GM21515 (cell line): ENCODE measurements at regions not wholly inside any gene's neighbourhood (a gene's known extent, or its start where the extent isn't known, plus 50 kb on each side); places are given as distances from the start of the nearest gene placed in this dataset.
"Not testable (repeated sequence)": the region's sequence is repeated elsewhere in the genome, so short reads cannot be mapped to it uniquely, and the experiment has no call there.

Source experiments
- ATAC-seq: cut with Tn5 transposase; IDR thresholded peaks from one replicate; pipeline ENCODE4 v1.9.1; 2021; ENCODE audit not compliant: unreplicated experiment

- no peak for ATAC-seq
Measured at GRCh38 chr11:79670882-79671281, 230.1 kb upstream of the TENM4 start.

- ATAC-seq = no peak
Measured at GRCh38 chr11:79668575-79668974, 227.7 kb upstream of the TENM4 start.

GRCh38 chr11:79667380-79667779, 226.6 kb upstream of the TENM4 start:
- ATAC-seq = no peak

- ATAC-seq = no peak
Measured at GRCh38 chr11:79663017-79663416, 222.2 kb upstream of the TENM4 start.

- no peak for ATAC-seq
Measured at GRCh38 chr11:79661373-79661772, 220.5 kb upstream of the TENM4 start.

- no peak for ATAC-seq
Measured at GRCh38 chr11:79648766-79649520, 208.1 kb upstream of the TENM4 start.

GRCh38 chr11:79637219-79637618, 196.4 kb upstream of the TENM4 start:
- ATAC-seq = no peak

GRCh38 chr11:79634905-79635304, 194.1 kb upstream of the TENM4 start:
- no peak for ATAC-seq

GRCh38 chr11:79627281-79627680, 186.5 kb upstream of the TENM4 start:
- no peak for ATAC-seq

- ATAC-seq = no peak
Measured at GRCh38 chr11:79626135-79627075, 185.6 kb upstream of the TENM4 start.

- ATAC-seq = no peak
Measured at GRCh38 chr11:79623375-79623774, 182.5 kb upstream of the TENM4 start.

- ATAC-seq = no peak
Measured at GRCh38 chr11:79617561-79617960, 176.7 kb upstream of the TENM4 start.

- no peak for ATAC-seq
Measured at GRCh38 chr11:79616392-79616851, 175.6 kb upstream of the TENM4 start.

GRCh38 chr11:79615425-79615824, 174.6 kb upstream of the TENM4 start:
- ATAC-seq = no peak

GRCh38 chr11:79610678-79611077, 169.8 kb upstream of the TENM4 start:
- ATAC-seq = no peak

- no peak for ATAC-seq
Measured at GRCh38 chr11:79610139-79610538, 169.3 kb upstream of the TENM4 start.

- no peak for ATAC-seq
Measured at GRCh38 chr11:79609511-79609910, 168.7 kb upstream of the TENM4 start.

GRCh38 chr11:79606461-79606860, 165.6 kb upstream of the TENM4 start:
- not testable (repeated sequence) for ATAC-seq

GRCh38 chr11:79600711-79601110, 159.9 kb upstream of the TENM4 start:
- no peak for ATAC-seq

- ATAC-seq = no peak
Measured at GRCh38 chr11:79594834-79595233, 154.0 kb upstream of the TENM4 start.

- ATAC-seq = no peak
Measured at GRCh38 chr11:79592824-79593223, 152.0 kb upstream of the TENM4 start.

GRCh38 chr11:79592406-79592805, 151.6 kb upstream of the TENM4 start:
- ATAC-seq = no peak
